Dedifferentiated amniotic fluid mesenchymal stem cell (primary cell): ENCODE measurements at regions not wholly inside any gene's neighbourhood (a gene's known extent, or its start where the extent isn't known, plus 50 kb on each side); places are given as distances from the start of the nearest gene placed in this dataset.
A peak's percentile ranks its signal among the peaks of the same experiment; 100 is the strongest.

Experiments
- DNase-seq: peaks from one replicate; pipeline ENCODE4 v3.0.0-alpha.2; 2016; ENCODE audit errors: extremely low spot score

GRCh38 chr10:4663162-4663992, 162.6 kb upstream of the AKR1E2 start:
- DNase-seq: peak; percentile 98

GRCh38 chr10:4662576-4663161, 163.3 kb upstream of the AKR1E2 start:
- DNase-seq: no peak

DNA sequence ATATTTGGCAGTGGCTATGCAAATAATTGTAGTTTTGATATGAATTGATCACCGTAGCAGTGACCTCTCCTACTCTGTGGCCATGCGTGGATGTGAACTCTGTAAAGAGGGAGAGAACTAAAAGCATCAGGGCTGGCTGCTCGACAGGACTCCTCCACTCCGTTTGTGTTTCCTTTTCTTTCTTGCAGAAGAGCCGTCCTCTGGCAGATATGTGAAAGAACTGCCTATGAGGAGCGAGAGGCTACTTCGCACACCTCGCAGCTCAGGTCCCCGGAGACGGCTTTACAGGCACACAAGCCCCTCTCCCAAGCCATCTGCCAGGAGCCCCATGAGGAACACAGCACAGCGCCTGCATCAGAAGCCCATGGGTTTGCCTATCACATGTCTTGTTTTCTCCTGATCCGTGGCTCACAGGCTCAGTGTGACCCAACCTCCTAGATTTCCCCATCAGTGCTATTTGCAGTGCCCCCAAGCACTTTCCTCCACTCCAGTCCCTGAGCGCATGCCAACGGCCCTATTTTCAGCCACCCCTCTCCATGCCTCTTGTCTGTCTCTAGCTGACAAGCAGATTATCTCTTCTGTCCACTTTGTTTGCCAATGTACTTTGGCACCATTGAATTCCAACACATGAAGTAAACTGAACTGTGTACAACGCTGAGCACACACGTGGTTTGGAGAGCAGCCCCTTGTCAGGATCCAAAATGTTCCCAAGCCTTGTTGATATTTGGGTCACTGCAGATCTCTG, 164.3 kb upstream of the AKR1E2 start:
- DNase-seq: no peak

DNA sequence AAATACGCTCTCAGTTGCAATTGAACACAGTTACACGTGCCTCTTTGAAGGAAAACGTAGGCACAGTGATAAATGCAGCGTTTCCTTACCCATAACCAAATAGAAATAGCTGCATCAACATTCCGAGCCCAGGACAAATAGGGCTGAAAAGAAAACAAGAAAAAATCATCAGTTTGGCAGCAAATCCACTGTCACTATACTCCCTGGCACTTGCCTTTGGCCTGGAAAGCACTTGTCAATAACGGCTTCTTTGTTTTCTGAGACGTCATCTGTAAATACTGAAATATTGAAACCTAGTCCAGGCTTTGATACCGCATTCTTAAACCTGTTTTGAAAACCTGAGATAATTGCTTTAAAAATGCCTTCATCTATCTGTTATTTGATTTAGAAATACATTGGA, 167.2 kb upstream of the AKR1E2 start:
- DNase-seq: no peak

DNA sequence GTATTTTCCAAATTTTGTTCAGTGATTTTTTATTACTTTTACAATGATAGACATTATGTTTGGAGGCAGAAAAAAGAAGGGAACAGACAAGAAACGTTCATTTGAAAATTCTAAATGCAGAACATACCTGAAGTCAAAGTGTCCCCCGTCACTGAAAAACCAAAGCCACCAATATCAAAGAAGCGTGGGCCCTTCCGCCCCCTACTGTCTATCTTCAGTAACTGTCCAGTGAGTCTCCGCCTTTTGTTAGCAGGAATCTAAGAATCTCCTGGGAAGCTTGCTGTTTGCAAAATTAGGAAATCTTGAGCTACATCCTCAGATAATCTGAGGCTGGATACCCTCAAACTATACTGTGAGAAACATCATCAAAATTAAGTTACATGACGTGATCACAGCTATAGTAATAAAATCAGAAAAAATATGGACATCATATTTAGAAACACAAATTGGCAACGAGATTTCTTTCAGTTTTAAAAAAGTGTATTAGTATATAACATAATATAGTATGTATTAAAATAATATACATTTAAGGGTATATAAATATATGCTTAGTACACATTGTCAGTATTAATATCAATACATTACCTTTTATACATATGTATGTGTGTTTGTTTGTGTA, 169.3 kb upstream of the AKR1E2 start:
- peak; percentile 60 for DNase-seq

DNA sequence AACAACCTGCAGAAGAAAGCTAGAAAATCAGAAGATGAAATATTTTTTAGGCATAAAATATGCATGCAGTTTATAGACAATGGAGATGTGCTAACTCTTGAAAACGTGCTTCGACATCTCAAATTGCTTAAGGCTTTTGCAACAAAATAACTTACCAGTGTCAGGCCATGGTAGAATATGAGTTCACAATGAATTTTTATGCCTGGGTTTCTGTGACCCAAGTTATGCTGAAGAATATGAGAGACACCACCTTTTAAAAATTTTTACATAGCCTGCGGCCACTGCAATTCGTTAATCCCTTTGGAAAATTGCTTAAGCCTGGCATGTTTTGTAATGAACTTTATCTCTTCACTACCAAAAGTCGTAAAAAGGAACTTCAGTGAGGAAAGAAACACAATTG, 170.1 kb upstream of the AKR1E2 start:
- DNase-seq: no peak

- no peak for DNase-seq
Measured at GRCh38 chr10:4655406-4655805, 170.6 kb upstream of the AKR1E2 start.

GRCh38 chr10:4654496-4654895, 171.5 kb upstream of the AKR1E2 start:
- DNase-seq: no peak

DNA sequence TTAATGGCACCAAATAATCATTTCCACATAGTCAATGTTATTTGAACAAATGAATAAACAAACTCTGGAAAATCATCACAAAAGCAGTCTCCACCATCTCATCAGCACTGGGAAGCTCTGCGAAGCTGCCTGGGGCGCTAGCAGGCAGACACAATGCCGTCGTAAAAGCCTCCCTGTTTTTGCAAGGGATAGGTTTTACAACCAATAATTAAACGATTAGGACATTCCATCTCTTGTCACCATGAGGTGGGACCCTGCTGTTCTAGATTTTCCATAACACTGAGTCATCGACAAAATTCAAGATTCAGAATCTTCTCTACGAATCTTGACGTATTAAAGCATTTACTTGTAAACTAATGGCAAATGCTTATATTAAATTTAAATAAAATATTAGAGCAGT, 172.8 kb upstream of the AKR1E2 start:
- DNase-seq: no peak

- DNase-seq: no peak
Measured at GRCh38 chr10:4652111-4653010, 173.6 kb upstream of the AKR1E2 start.

DNA sequence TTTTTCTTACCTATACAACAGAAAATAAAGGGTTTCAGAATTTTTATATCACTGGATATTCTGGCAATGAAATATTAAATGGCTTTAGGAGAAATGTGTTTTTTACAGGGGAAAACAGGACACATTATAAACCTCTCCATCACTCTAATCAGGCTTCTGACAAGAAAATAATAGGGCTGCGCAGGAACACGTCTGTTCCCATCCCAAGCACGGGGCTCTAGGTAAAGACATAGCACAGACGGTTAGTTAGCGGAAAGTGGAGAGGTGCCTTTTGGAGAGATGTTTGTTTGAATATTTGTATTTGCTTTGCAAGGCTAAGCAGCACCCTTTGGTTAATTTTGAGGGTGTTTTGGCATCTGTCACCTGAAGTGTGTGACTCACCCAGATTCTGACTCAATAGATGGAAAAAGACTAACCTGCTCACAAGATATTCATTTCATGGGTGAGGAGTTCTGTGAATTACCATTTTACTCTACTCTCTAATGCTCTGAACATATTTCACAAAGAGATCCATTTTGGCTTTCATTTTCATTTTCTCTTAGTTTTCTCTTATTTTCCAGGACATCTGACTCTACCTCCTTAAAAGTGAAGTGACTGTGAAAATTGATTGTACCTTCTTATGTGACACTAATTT, 174.5 kb upstream of the AKR1E2 start:
- no peak for DNase-seq

DNA sequence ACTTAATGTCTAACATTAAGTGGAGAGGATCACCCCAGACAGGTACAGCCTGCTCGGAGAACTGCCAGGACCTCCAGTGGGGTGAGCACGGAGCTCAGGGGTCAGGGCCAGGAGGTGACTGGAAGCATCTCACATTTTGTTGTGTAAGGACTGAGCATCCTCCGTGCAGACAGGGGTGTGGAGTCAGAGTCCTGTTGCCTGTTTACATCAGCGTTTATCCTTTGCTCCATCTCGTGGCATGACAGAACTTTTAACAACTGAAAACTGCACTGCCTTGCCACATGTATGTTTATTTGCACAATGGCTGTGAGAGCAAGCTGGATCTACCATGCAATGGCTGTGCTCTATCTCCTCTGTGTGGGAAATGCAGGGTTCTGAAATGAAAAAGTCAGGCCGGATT, 175.4 kb upstream of the AKR1E2 start:
- DNase-seq: no peak

DNA sequence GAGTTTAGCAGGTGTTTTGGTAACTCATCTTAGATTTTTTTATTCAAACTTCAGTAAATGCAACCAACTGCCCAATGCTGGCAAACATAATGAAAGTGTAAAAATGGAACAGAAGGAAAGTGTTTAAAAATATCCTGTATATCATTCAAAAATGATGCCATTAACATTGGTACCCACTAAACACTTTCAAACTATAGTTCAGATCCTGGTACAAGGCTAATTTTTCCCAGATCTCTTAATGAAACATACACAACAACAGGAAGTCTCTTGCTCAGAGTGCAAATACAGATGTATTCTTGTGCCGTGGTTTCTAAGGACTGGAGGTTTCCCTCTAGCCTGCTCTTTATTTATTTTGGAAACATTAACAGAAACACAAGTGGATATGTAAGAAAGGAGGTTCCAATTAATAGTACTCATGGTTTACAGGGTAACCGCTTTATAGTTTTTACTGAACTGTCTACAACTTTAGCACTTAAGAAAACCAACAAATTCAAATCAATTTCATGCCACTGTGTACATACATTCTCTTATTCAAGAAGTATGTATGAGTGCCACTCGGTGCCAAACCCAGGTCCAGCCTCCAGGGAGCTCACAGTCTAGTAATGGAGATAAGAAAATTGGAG, 176.0 kb upstream of the AKR1E2 start:
- no peak for DNase-seq

DNA sequence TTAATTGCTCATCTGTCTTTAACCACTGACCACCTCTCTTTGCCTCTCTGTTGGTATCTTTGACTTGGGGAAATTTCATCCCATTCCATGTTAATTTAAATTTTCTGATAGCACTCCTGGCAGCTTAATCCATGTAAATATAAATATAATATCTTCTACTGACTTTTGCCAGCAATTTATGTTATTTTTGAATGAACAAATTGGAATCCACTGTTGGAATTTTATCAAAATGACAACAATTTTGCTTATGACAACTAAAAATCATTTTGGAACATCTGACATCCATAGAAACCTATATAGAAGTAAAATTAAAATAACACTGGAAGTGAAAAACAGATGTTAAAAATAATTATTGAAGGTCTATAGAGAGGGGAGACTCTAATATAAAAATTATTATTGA, 176.5 kb upstream of the AKR1E2 start:
- no peak for DNase-seq

- DNase-seq: no peak
Measured at GRCh38 chr10:4648999-4649398, 177.0 kb upstream of the AKR1E2 start.

- DNase-seq: no peak
Measured at GRCh38 chr10:4647109-4647785, 178.8 kb upstream of the AKR1E2 start.

- DNase-seq: no peak
Measured at GRCh38 chr10:4646547-4646946, 179.5 kb upstream of the AKR1E2 start.

GRCh38 chr10:4645836-4646235, 180.2 kb upstream of the AKR1E2 start:
- DNase-seq: no peak

- no peak for DNase-seq
Measured at GRCh38 chr10:4643471-4643870, 182.5 kb upstream of the AKR1E2 start.

- no peak for DNase-seq
Measured at GRCh38 chr10:4639960-4640359, 186.0 kb upstream of the AKR1E2 start.
